ENCODE measurements at regions not wholly inside any gene's neighbourhood (a gene's known extent, or its start where the extent isn't known, plus 50 kb on each side); places are given as distances from the start of the nearest gene placed in this dataset.

DNA sequence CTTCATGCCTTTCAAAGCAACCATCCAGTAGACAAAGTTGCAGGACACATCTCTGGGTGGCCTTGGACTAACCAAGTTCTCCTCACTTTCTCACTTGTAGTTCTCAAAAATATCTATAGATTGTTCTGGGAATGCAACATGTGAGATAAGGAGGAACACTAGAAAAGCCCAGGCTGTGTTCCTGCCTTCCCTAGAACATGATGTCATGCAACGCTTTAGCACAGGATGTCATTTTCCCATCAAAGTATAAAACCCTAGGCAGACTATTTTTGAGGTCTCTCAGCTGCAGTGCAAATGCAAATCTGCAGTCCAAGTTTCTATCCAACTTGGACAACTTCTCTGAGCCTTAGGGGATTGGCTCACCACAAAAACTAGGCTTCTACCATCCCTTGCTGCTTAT lies 78.8 kb upstream of the PCDH7 start (continued):
- TF ChIP-seq ZNF629 (tag by site-specific recombination; IDR thresholded peaks at IDR 0.05) (no peak), ZNF248 (tag by site-specific recombination; IDR thresholded peaks at IDR 0.05) (no peak), ZFP69B (tag by site-specific recombination; IDR thresholded peaks at IDR 0.05) (no peak), ZSCAN23 (tag by site-specific recombination; IDR thresholded peaks at IDR 0.05) (no peak), ZNF626 (tag by site-specific recombination; IDR thresholded peaks at IDR 0.05) (no peak)

DNA sequence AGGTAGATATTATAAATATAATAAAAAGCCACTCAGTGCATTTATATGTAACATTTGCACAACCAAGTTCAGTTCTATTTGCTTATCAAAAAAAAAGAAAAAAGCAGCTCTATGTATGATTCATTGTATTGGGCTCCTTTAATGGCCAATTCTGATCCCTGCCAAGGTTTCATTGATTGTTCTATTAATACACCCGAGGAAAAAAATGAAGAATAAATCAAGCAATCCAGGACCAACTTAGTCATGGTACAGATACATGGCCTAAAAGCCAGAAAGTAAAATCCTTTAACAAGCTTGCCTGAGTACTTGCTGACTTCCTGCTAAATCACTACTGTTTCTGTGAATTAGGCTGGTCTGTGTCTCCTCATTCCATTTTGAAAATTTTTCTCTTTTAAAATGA lies 77.6 kb upstream of the PCDH7 start:
- TF ChIP-seq ZNF677 (tag by site-specific recombination; IDR thresholded peaks at IDR 0.05) (no peak), YY1 (tag by site-specific recombination; IDR thresholded peaks at IDR 0.05) (no peak), GLIS1 (tag by site-specific recombination; IDR thresholded peaks at IDR 0.05) (no peak), ZNF549 (tag by site-specific recombination; IDR thresholded peaks at IDR 0.05) (no peak), ZNF777 (tag by site-specific recombination; IDR thresholded peaks at IDR 0.05; ENCODE audit: borderline replicate concordance) (no peak), OVOL3 (tag by site-specific recombination; IDR thresholded peaks at IDR 0.05) (no peak), ZNF140 (tag by site-specific recombination; IDR thresholded peaks at IDR 0.05) (no peak), BCL11B (tag by site-specific recombination; IDR thresholded peaks at IDR 0.05; ENCODE audit: low read depth) (no peak), PBX3 (CRISPR knock-in tag; IDR thresholded peaks at IDR 0.05) (no peak), ZNF600 (tag by site-specific recombination; IDR thresholded peaks at IDR 0.05) (no peak), EGR2 (tag by site-specific recombination; IDR thresholded peaks at IDR 0.05; ENCODE audit: low read depth) (no peak)
- TF ChIP-seq, protein P1, sequence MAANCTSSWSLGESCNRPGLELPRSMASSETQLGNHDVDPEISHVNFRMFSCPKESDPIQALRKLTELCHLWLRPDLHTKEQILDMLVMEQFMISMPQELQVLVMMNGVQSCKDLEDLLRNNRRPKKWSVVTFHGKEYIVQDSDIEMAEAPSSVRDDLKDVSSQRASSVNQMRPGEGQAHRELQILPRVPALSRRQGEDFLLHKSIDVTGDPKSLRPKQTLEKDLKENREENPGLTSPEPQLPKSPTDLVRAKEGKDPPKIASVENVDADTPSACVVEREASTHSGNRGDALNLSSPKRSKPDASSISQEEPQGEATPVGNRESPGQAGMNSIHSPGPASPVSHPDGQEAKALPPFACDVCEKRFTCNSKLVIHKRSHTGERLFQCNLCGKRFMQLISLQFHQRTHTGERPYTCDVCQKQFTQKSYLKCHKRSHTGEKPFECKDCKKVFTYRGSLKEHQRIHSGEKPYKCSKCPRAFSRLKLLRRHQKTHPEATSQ (tag by site-specific recombination; IDR thresholded peaks at IDR 0.05) = no peak
- TF ChIP-seq, protein P2, sequence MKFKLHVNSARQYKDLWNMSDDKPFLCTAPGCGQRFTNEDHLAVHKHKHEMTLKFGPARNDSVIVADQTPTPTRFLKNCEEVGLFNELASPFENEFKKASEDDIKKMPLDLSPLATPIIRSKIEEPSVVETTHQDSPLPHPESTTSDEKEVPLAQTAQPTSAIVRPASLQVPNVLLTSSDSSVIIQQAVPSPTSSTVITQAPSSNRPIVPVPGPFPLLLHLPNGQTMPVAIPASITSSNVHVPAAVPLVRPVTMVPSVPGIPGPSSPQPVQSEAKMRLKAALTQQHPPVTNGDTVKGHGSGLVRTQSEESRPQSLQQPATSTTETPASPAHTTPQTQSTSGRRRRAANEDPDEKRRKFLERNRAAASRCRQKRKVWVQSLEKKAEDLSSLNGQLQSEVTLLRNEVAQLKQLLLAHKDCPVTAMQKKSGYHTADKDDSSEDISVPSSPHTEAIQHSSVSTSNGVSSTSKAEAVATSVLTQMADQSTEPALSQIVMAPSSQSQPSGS (tag by site-specific recombination; IDR thresholded peaks at IDR 0.05; ENCODE audit: low read depth) = no peak
- TF ChIP-seq, protein P3, sequence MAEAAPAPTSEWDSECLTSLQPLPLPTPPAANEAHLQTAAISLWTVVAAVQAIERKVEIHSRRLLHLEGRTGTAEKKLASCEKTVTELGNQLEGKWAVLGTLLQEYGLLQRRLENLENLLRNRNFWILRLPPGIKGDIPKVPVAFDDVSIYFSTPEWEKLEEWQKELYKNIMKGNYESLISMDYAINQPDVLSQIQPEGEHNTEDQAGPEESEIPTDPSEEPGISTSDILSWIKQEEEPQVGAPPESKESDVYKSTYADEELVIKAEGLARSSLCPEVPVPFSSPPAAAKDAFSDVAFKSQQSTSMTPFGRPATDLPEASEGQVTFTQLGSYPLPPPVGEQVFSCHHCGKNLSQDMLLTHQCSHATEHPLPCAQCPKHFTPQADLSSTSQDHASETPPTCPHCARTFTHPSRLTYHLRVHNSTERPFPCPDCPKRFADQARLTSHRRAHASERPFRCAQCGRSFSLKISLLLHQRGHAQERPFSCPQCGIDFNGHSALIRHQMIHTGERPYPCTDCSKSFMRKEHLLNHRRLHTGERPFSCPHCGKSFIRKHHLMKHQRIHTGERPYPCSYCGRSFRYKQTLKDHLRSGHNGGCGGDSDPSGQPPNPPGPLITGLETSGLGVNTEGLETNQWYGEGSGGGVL (tag by site-specific recombination; IDR thresholded peaks at IDR 0.05) = no peak
- no peak overlapping the region for H3K4me3 ChIP-seq (ENCODE audit: low read depth, low read length)
- H3K9me3 ChIP-seq (ENCODE audit: control insufficient read depth, insufficient read depth, low read depth, low read length) = no peaks in the 10 kb centered on the region
- H3K4me1 ChIP-seq (ENCODE audit: control insufficient read depth, insufficient read depth, low read length) = no peaks in the 10 kb centered on the region
- CTCF ChIA-PET = interaction anchor here (0.7 kb wide), 1 partner anchor 100 kb away, joined by 3 read pairs; no protein-coding TSS in a partner anchor
- no peak overlapping the region for H3K27ac ChIP-seq (ENCODE audit: extremely low read depth, low read depth, low read length)
- no peaks in the 10 kb centered on the region for H3K36me3 ChIP-seq (ENCODE audit: control insufficient read depth in 2 of 2, insufficient read depth in 1 of 2, low read length in 2 of 2)
- POLR2A ChIA-PET = no interaction called here

DNA sequence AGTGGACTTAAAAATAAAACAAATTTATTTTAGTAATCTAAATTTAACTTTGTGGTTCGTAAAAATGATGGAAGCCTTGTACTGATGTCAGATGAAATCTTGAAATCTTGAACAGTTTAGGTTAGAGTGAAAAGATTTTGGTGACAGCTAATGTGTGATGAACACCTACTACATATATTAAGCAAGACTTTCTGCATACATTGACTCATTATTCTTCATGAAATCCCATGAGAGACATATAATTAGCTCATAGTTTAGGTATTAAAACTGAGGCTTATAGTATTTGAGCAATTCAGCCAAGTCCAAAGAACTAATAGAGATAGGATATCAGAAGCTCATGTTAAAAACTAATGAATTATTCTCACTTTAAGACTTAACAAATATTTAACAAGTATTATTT lies 66.9 kb upstream of the PCDH7 start:
- Histone ChIP-seq H3K36me3 (ENCODE audit: control insufficient read depth in 2 of 2, insufficient read depth in 1 of 2, low read length in 2 of 2) (no peaks in the 10 kb centered on the region), H3K4me3 (ENCODE audit: low read depth, low read length) (no peak overlapping the region), H3K4me1 (ENCODE audit: control insufficient read depth, insufficient read depth, low read length) (no peaks in the 10 kb centered on the region), H3K9me3 (ENCODE audit: control insufficient read depth, insufficient read depth, low read depth, low read length) (no peaks in the 10 kb centered on the region), H3K27ac (ENCODE audit: extremely low read depth, low read depth, low read length) (no peak overlapping the region)
- CTCF ChIA-PET = no interaction called here
- POLR2A ChIA-PET = no interaction called here
- TF ChIP-seq ZNF558 (tag by site-specific recombination; IDR thresholded peaks at IDR 0.05) (no peak), ZNF214 (tag by site-specific recombination; IDR thresholded peaks at IDR 0.05; ENCODE audit: borderline replicate concordance) (no peak), AEBP2 (tag by site-specific recombination; IDR thresholded peaks at IDR 0.05; ENCODE audit: borderline replicate concordance) (no peak), ZNF501 (tag by site-specific recombination; IDR thresholded peaks at IDR 0.05) (no peak), ZNF660 (tag by site-specific recombination; IDR thresholded peaks at IDR 0.05) (no peak), KLF1 (tag by site-specific recombination; IDR thresholded peaks at IDR 0.05) (no peak), ZNF10 (tag by site-specific recombination; IDR thresholded peaks at IDR 0.05) (no peak), ZNF132 (tag by site-specific recombination; IDR thresholded peaks at IDR 0.05; ENCODE audit: borderline replicate concordance) (no peak), ZNF404 (tag by site-specific recombination; IDR thresholded peaks at IDR 0.05) (no peak)
